Inferior parietal cortex (tissue), 1 donor: ENCODE measurements at regions not wholly inside any gene's neighbourhood (a gene's known extent, or its start where the extent isn't known, plus 50 kb on each side); places are given as distances from the start of the nearest gene placed in this dataset.

Experiments used
- DNase-seq: peaks from one replicate; pipeline ENCODE4 v3.0.0-alpha.2; 2016; ENCODE audit errors: extremely low spot score

- DNase-seq, result no peak
Measured at GRCh38 chr2:18186816-18187613, 308.5 kb downstream of the KCNS3 start.

- no peak for DNase-seq
Measured at GRCh38 chr2:18182861-18183260, 304.4 kb downstream of the KCNS3 start.

- DNase-seq, result no peak
Measured at GRCh38 chr2:18180912-18181311, 302.4 kb downstream of the KCNS3 start.

- DNase-seq, result no peak
Measured at GRCh38 chr2:18180031-18180610, 301.7 kb downstream of the KCNS3 start.

GRCh38 chr2:18178736-18179349 lies 300.4 kb downstream of the KCNS3 start:
- DNase-seq, result peak; percentile 78

GRCh38 chr2:18176679-18177215 lies 298.3 kb downstream of the KCNS3 start:
- no peak for DNase-seq

GRCh38 chr2:18172607-18173006 lies 294.1 kb downstream of the KCNS3 start:
- DNase-seq, result peak; percentile 17

GRCh38 chr2:18171191-18172139 lies 293.0 kb downstream of the KCNS3 start:
- no peak for DNase-seq

- DNase-seq, result no peak
Measured at GRCh38 chr2:18170642-18171041, 292.2 kb downstream of the KCNS3 start.

- DNase-seq, result no peak
Measured at GRCh38 chr2:18169893-18170175, 291.4 kb downstream of the KCNS3 start.

- DNase-seq, result no peak
Measured at GRCh38 chr2:18169121-18169892, 290.8 kb downstream of the KCNS3 start.

- no peak for DNase-seq
Measured at GRCh38 chr2:18167871-18168270, 289.4 kb downstream of the KCNS3 start.

GRCh38 chr2:18161681-18162080 lies 283.2 kb downstream of the KCNS3 start:
- no peak for DNase-seq

GRCh38 chr2:18159896-18160295 lies 281.4 kb downstream of the KCNS3 start:
- DNase-seq, result no peak

GRCh38 chr2:18156421-18156820 lies 278.0 kb downstream of the KCNS3 start:
- DNase-seq, result no peak

- no peak for DNase-seq
Measured at GRCh38 chr2:18156002-18156401, 277.5 kb downstream of the KCNS3 start.

- no peak for DNase-seq
Measured at GRCh38 chr2:18154812-18155211, 276.3 kb downstream of the KCNS3 start.

GRCh38 chr2:18154259-18154658 lies 275.8 kb downstream of the KCNS3 start:
- no peak for DNase-seq

GRCh38 chr2:18153741-18154140 lies 275.3 kb downstream of the KCNS3 start:
- DNase-seq, result no peak

GRCh38 chr2:18151237-18151636 lies 272.8 kb downstream of the KCNS3 start:
- DNase-seq, result no peak

GRCh38 chr2:18149660-18150246 lies 271.3 kb downstream of the KCNS3 start:
- DNase-seq, result peak; percentile 71
